PFSK-1 (cell line): ENCODE measurements at regions not wholly inside any gene's neighbourhood (a gene's known extent, or its start where the extent isn't known, plus 50 kb on each side); places are given as distances from the start of the nearest gene placed in this dataset.

ENCODE experiments used
- POLR2AphosphoS5 ChIP-seq: IDR thresholded peaks from 2 replicates; pipeline ENCODE4 v1.6.1; 2012; ENCODE audit warnings: low read depth, mild to moderate bottlenecking, control low read depth, low read length, moderate library complexity
- TAF1 ChIP-seq: IDR thresholded peaks from 2 replicates; pipeline ENCODE4 v1.6.1; 2012; ENCODE audit warnings: low read length, control low read depth, borderline replicate concordance; ENCODE audit not compliant: insufficient read depth
- TF ChIP-seq, protein P1 (sequence below), 2 experiments: IDR thresholded peaks; 2 replicates each; pipeline versions ENCODE4 v1.6.1 to v1.8.0; 2011 to 2012; ENCODE audit warnings: low read depth in 2 of 2, low read length in 2 of 2, control low read depth in 1 of 2, inconsistent platforms in 1 of 2, mild to moderate bottlenecking in 1 of 2, moderate library complexity in 1 of 2; ENCODE audit not compliant: insufficient read depth in 1 of 2

DNA sequence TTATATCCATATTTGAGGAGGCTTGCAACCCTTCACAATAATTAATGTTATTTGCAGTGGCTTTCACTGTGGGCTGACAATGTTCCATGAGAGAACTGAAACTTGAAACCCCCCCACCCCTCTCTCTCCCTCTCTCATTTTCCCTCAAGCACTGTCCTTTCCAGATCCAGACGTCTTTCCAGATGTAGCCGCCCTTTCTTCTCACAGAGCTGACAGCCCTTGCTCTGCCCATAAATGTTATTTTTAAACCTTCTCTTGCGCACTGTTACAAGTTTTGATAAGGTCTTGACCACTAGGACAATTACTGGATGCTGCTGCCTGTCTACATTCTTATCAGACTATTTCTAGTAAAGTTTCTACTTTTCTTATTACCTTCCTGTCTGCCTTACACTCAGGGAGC, 91.4 kb upstream of the LINC00305 start:
- TF ChIP-seq TAF1, result no peak
- TF ChIP-seq, protein P1, sequence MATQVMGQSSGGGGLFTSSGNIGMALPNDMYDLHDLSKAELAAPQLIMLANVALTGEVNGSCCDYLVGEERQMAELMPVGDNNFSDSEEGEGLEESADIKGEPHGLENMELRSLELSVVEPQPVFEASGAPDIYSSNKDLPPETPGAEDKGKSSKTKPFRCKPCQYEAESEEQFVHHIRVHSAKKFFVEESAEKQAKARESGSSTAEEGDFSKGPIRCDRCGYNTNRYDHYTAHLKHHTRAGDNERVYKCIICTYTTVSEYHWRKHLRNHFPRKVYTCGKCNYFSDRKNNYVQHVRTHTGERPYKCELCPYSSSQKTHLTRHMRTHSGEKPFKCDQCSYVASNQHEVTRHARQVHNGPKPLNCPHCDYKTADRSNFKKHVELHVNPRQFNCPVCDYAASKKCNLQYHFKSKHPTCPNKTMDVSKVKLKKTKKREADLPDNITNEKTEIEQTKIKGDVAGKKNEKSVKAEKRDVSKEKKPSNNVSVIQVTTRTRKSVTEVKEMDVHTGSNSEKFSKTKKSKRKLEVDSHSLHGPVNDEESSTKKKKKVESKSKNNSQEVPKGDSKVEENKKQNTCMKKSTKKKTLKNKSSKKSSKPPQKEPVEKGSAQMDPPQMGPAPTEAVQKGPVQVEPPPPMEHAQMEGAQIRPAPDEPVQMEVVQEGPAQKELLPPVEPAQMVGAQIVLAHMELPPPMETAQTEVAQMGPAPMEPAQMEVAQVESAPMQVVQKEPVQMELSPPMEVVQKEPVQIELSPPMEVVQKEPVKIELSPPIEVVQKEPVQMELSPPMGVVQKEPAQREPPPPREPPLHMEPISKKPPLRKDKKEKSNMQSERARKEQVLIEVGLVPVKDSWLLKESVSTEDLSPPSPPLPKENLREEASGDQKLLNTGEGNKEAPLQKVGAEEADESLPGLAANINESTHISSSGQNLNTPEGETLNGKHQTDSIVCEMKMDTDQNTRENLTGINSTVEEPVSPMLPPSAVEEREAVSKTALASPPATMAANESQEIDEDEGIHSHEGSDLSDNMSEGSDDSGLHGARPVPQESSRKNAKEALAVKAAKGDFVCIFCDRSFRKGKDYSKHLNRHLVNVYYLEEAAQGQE (IDR thresholded peaks at IDR 0.05; ENCODE audit: insufficient read depth in 1 of 2, low read depth in 2 of 2, low read length in 2 of 2), result no peak
- TF ChIP-seq POLR2AphosphoS5, result no peak
